ENCODE measurements at regions not wholly inside any gene's neighbourhood (a gene's known extent, or its start where the extent isn't known, plus 50 kb on each side); places are given as distances from the start of the nearest gene placed in this dataset.

DNA sequence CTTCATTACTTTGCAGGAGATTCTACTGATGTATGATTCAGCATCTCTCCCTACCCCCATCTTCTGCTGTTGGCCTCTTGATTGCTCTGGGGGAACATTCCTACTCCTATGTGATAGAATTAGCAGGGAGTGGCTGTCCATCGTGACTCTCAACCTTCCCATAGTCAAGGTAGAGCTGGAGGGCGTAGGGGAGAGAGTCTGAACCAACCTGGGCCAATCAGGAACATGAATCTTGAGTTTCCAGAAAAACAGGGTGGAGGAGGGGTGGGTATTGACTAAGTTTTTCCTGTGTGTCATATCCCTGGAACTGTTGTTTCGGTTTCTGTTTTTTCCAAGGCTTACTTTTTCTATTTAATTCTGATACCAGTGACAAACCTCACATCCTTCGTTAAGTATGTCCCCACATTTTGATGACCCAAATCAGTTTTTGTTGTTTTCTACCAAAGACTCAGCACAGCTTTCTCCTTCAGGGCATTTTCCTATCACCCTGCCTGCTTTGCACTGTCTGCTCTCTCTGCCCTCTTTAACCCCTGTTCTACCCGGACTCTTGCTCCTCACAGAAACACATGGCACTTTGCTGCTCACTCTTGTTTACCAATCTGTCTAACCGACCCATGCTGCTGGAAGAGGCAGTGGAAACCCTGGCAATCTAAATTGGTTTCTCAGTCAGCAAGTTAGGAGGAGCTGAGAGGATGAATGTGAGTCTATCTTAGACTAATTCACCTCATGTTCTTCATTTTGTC, 1428.3 kb downstream of the AACS start:
- no peak for TF ChIP-seq POLR2AphosphoS5 (IDR thresholded peaks at IDR 0.05)
- no peak for TF ChIP-seq POLR2A (IDR thresholded peaks at IDR 0.05; ENCODE audit: low read depth)
- TF ChIP-seq, protein P1, sequence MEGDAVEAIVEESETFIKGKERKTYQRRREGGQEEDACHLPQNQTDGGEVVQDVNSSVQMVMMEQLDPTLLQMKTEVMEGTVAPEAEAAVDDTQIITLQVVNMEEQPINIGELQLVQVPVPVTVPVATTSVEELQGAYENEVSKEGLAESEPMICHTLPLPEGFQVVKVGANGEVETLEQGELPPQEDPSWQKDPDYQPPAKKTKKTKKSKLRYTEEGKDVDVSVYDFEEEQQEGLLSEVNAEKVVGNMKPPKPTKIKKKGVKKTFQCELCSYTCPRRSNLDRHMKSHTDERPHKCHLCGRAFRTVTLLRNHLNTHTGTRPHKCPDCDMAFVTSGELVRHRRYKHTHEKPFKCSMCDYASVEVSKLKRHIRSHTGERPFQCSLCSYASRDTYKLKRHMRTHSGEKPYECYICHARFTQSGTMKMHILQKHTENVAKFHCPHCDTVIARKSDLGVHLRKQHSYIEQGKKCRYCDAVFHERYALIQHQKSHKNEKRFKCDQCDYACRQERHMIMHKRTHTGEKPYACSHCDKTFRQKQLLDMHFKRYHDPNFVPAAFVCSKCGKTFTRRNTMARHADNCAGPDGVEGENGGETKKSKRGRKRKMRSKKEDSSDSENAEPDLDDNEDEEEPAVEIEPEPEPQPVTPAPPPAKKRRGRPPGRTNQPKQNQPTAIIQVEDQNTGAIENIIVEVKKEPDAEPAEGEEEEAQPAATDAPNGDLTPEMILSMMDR (IDR thresholded peaks at IDR 0.05) = no peak
- TF ChIP-seq EP300 (IDR thresholded peaks at IDR 0.05) = no peak
